HG03378 (cell line): ENCODE measurements at regions not wholly inside any gene's neighbourhood (a gene's known extent, or its start where the extent isn't known, plus 50 kb on each side); places are given as distances from the start of the nearest gene placed in this dataset.

Source experiments
- ATAC-seq: cut with Tn5 transposase; IDR thresholded peaks from one replicate; pipeline ENCODE4 v1.9.1; 2021; ENCODE audit warnings: mild to moderate bottlenecking, moderate library complexity; ENCODE audit not compliant: unreplicated experiment

- ATAC-seq: no peak
Measured at GRCh38 chr12:90064852-90065801, 356.5 kb upstream of the ATP2B1 start.

DNA sequence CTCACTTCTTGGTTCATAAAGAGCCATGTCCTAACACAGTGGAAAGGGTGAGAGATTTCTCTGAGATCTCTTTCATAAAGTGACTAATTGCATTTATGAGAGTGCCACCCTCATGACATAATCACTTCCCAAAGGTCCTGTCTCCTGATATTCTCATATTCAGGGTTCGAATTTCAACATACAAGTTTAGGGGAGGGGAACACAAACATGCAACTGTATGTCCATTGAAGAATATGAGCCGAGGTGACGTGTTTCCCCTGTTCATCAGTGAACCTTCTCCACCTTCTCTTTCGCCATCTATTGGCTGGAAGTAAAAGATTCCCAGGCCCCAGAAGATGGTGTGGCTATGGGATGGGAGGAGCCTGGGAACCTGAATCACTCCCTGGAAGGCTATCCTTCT is 354.2 kb upstream of the ATP2B1 start:
- ATAC-seq: no peak

DNA sequence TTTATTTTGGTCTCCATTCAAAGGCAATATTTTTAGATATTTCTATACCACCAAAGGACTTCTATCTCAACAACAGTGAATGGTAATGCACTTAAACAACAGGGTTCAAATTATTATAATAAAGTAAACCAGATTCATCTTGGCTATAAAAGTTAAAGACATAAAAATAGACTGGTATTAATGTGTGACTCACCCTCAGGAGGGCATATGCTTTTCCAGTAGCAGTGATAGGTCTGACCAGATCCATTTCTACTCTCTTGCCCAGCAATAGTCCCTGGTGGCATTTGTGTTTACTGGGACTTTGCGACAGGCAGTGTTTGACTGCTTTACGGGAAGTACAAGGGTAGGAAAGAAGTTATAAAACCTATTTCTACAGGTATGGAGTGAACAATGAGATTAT is 353.2 kb upstream of the ATP2B1 start:
- ATAC-seq: no peak

GRCh38 chr12:90060031-90060430 is 351.4 kb upstream of the ATP2B1 start:
- ATAC-seq: no peak

DNA sequence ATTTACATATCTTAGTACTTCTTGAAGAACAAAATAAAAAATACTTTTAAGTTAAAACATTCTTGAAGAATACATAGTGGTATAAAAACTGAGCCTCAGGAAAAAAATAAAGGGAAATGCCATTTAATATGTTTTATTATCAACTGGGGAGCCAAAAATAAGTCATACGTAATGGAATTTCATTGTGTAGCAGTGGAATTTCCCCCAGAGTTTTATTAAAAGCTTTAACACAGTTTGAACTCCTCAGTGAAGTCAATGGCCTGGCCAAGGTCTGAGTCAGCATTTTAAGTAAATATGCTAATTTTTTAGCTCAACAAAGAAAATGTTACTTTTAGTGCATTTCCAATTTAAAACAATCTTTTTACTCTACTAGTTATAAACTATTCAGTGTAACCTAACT is 350.1 kb upstream of the ATP2B1 start:
- ATAC-seq: no peak

DNA sequence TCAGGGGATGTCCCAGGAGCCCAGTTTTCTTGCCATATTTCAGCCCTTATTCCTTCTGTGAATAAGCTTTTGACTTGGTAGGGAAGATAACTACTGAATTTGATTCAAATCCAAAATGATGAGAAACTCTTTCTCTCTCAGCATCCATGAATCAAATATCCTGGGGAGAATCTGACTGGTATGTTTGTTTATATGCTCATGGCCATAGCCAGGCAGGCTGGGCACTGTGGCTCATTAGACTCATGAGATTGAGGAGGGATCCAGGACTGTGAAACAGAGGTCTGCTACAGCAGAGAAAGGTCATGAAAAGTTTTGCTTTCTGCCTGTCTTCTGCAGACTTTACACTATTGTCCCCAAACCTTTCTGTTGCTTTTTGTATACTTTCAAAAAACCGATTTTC is 346.4 kb upstream of the ATP2B1 start:
- ATAC-seq: no peak

GRCh38 chr12:90048918-90049317 is 340.3 kb upstream of the ATP2B1 start:
- ATAC-seq: no peak

GRCh38 chr12:90045559-90045958 is 336.9 kb upstream of the ATP2B1 start:
- ATAC-seq: no peak

- no peak for ATAC-seq
Measured at GRCh38 chr12:90044069-90044468, 335.4 kb upstream of the ATP2B1 start.

DNA sequence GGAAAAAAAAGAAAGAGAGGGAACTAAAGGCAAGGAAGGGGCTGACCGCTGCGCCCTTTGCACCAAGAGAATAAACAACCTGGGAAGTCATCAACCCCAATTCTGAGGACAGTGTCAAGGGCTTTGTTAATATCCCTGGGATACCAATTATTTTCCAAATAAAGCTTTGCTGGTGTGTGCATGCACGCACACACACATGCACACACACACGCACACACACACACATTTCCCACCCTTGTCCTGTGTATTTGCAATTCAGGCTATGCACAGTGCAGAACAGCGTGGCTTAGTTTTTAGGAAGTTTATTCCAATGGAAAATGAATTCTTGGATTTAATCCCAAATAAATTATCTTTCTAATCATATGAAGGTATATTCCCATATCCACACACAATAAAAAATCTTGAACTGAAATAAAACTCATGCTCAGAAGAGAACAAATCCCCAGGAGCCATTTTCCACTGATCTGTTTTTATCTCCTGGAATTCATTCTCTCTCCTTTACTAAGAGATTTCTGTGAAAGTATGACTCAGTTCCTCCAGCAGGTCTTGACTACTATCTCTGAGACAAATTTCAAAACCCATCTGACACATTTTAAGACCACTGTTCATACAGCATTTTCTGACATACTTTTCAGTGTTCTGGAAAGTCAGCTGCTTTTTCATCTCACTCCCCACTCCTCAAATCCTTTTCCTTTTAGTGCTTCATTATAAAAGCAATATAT is 334.4 kb upstream of the ATP2B1 start:
- no peak for ATAC-seq

DNA sequence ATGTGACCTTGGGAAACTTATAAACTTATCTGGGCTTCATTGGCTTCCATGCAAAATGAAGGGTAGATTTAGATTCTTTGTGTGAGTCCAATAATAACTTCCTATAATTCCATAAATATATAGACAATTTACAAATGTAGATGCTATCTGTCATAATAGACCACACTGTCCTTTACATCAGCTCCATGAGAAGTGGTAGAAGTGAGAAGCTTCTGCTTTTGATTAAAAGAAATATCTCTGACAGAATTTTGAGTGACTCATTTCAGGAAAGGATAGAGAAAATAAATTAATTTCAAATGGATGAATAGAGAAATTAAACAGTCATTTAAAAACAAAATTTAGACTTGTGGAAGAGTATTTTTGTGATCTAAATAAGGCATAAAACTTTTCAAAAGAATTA is 329.7 kb upstream of the ATP2B1 start:
- no peak for ATAC-seq

DNA sequence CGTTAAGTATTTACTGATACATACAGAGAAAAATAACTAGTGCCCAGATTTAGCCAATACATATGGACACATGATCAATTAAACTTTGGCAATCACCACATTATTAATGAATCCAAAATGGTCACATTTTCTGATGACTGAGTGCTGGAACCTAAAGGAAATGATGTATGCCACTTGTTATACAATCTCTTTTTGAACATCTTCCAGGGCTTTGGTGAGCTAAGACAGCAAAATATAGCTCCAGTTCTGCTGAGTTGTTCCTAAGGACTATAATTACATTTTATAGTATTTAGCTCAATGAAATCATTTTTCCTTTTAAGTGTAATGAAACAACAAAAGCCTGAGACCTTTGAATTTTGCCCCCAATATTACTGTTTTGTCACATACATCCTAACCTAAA is 329.1 kb upstream of the ATP2B1 start:
- ATAC-seq: no peak

- no peak for ATAC-seq
Measured at GRCh38 chr12:90036637-90037036, 328.0 kb upstream of the ATP2B1 start.

DNA sequence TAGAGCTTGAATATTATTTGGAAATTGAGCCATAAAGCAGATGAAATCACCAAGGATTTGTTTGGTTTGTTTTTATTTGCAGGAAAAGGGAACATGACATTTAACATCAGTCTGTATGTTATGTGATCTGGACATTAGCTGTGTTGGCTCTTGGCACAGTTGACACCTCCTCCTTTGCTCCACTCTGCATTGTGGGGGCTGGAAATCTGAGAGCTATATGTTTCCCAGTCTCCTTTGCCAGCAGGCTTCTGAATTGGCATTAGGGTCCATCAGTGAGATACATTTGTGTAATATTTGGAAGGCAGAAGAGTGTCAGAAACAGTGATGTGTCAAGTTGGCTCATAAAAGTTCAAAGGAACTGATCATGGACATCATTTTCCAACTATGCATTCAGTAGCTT is 322.1 kb upstream of the ATP2B1 start:
- no peak for ATAC-seq

- ATAC-seq: no peak
Measured at GRCh38 chr12:90029317-90029716, 320.7 kb upstream of the ATP2B1 start.

- ATAC-seq: no peak
Measured at GRCh38 chr12:90028635-90029051, 320.0 kb upstream of the ATP2B1 start.

DNA sequence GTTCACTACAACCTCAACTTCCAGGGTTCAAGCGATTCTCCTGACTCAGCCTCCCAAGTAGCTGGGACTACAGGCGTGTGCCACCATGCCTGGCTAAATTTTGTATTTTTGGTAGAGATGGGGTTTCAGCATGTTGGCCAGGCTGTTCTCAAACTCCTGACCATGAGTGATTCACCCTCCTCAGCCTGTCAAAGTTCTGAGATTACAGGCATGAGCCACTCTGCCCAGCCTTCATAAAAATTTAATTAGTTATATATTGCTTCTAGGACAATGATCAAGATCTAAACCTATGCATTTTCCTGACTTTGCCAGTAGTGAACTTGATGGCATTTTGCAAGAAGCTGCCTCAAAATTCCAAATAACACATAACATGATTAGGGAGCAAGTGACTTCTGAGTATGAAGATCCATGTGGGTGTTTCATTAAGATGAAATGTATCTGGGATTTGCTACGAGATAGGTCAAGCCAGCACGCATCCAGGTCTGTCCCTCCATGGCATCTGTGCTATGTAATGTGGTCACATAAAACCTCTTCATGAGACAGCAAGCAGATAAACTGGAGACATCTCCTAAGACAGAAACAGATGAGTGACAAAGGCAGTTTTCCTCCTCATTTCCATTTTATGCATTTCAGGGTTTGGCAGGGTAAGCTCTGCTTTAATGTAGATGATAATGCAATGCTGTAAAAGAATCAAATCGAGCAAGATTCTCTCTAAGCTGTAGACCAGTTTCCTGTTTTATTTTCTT is 319.4 kb upstream of the ATP2B1 start:
- ATAC-seq: no peak

GRCh38 chr12:90027041-90027440 is 318.4 kb upstream of the ATP2B1 start:
- no peak for ATAC-seq

GRCh38 chr12:90026516-90026915 is 317.9 kb upstream of the ATP2B1 start:
- no peak for ATAC-seq

DNA sequence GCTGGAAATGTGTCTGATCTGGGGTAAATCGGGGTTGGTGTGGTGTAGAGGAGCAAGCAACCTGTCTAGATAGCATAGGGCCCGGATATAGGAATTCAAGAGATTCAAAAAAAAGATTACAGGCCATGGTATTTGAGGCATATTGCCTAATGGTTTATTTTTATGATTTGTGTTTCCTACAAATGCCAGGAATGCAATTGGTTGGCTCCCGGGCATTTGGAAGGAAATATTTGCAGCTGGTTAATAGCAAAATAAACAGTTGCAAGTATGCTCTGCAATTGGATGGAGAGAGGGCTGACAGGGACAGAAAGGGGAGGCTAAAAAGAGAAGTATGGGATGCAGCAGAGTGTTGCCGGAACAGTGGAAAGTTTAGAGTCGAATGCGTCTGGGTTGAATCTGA is 315.6 kb upstream of the ATP2B1 start:
- ATAC-seq: no peak

GRCh38 chr12:90023207-90023900 is 314.7 kb upstream of the ATP2B1 start:
- ATAC-seq: no peak
